Lower leg skin (tissue), 4 donors: ENCODE measurements at regions not wholly inside any gene's neighbourhood (a gene's known extent, or its start where the extent isn't known, plus 50 kb on each side); places are given as distances from the start of the nearest gene placed in this dataset.

Source experiments
- DNase-seq, 2 donors: peaks; one replicate each; pipeline ENCODE4 v3.0.0-alpha.2; 2019; ENCODE audit warnings: low spot score in 2 of 2
- H3K4me3 ChIP-seq: fragments of 200-600 bp; sonication (generic); 2 replicates; pipeline ENCODE4 v1.5.1; 2017; ENCODE audit warnings: mild to moderate bottlenecking, low read depth; ENCODE audit not compliant: poor library complexity, severe bottlenecking
- POLR2A ChIP-seq, 2 donors: fragments of 450-650 bp; IDR thresholded peaks; one replicate each; pipeline ENCODE4 v1.6.1; 2016 to 2017; ENCODE audit warnings: antibody characterized with exemption in 2 of 2, mild to moderate bottlenecking in 1 of 2, moderate library complexity in 1 of 2
- WGBS, 2 donors: methylation state at CpG; one replicate each; pipeline ENCODE4 v1.1.5; 2018; 5-methylcytosine and 5-hydroxymethylcytosine counted together
- intact Hi-C: fragments of 100-400 bp; cut with DNase I; formaldehyde crosslinking; loops from one replicate; pipeline ENCODE4 v1.15.0; 2023; ENCODE audit warnings: low total_unique reads
- TF ChIP-seq, protein P1 (sequence below), 3 donors: fragments of 450-650 bp; IDR thresholded peaks; one replicate each; pipeline ENCODE4 v1.5.1; 2016; ENCODE audit warnings: antibody characterized with exemption in 3 of 3, mild to moderate bottlenecking in 3 of 3, moderate library complexity in 2 of 3

- intact Hi-C loops, result no loop called here
- DNase-seq, result peak in 1 of 2 donors; percentile 83
- WGBS, 2 donors, result 71% methylated on average over 5 of the region's 5 CpGs
These were observed 229.2 kb upstream of the CHRNA7 start for GRCh38 chr15:31801152-31801551.

GRCh38 chr15:31802761-31803160 is 227.6 kb upstream of the CHRNA7 start:
- TF ChIP-seq, protein P1, sequence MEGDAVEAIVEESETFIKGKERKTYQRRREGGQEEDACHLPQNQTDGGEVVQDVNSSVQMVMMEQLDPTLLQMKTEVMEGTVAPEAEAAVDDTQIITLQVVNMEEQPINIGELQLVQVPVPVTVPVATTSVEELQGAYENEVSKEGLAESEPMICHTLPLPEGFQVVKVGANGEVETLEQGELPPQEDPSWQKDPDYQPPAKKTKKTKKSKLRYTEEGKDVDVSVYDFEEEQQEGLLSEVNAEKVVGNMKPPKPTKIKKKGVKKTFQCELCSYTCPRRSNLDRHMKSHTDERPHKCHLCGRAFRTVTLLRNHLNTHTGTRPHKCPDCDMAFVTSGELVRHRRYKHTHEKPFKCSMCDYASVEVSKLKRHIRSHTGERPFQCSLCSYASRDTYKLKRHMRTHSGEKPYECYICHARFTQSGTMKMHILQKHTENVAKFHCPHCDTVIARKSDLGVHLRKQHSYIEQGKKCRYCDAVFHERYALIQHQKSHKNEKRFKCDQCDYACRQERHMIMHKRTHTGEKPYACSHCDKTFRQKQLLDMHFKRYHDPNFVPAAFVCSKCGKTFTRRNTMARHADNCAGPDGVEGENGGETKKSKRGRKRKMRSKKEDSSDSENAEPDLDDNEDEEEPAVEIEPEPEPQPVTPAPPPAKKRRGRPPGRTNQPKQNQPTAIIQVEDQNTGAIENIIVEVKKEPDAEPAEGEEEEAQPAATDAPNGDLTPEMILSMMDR (IDR thresholded peaks at IDR 0.05), result no peak
- no peak for TF ChIP-seq POLR2A (IDR thresholded peaks at IDR 0.05)
- DNase-seq, result peak in 1 of 2 donors; percentile 25
- intact Hi-C loops, result no loop called here
- 83 to 89% methylated on average over 3 of the region's 3 CpGs for WGBS, 2 donors
- no peak overlapping the region for H3K4me3 ChIP-seq

More at GRCh38 chr15:31801152-31801551, 229.2 kb upstream of the CHRNA7 start:
- TF ChIP-seq, protein P1 (IDR thresholded peaks at IDR 0.05), result no peak
- no peak for TF ChIP-seq POLR2A (IDR thresholded peaks at IDR 0.05)
- no peak overlapping the region for H3K4me3 ChIP-seq

DNA sequence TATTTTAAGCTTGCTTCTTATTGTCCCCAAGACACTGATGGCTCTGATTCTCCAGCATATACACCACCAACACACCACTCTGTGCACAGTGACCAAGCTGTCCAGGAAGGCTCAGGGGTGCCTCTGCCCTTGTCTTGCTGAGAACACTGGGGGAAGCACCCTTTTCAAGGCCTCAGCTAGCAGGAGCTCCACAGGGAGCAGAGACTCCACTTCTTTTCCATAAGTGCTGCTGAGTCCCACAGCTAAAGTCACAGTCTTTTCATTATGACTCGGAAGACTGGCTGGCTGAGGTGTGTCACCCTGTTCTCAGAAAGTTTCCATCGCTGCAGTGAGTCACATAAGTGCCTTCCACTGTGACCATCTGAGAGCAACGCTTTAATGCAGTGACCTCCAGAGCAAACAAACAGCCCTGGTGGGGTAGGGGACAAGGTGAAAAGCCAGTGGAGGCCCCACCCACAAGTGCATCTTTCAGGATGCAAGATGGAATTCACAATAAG is 226.9 kb upstream of the CHRNA7 start:
- TF ChIP-seq, protein P1 (IDR thresholded peaks at IDR 0.05), result no peak
- TF ChIP-seq POLR2A (IDR thresholded peaks at IDR 0.05), result no peak
- H3K4me3 ChIP-seq, result no peak overlapping the region
- intact Hi-C loops, result no loop called here
- WGBS, 2 donors, result 89 to 90% methylated on average over 3 of the region's 3 CpGs
- DNase-seq, result peak in 1 of 2 donors; percentile 21

DNA sequence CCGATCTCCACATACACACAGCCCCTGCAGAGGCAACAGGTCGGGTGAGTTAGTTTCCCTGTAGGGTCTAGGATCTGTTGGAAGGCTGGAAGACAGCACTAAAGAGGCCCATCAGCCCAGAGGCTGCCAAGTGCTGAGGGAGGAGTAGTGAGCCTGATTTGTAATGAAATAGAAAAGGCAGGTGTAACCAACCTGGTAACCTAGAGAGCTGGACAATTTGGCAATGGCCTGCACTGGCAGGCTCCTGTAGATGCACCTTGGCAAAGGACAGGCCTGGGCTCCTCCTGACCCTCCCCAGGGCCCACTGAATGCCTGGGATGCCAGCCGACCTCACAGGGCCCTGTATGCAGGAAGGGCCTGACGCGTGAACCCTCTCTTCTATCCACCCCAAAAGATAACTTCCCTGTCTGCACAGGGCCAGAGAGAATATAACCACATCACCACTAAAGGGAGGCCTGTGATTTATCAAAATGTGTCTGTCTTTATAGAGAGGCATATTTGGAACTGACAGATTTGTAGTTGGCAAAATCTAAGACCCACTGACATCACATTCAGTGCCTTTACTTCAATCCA is 225.1 kb upstream of the CHRNA7 start:
- no peak overlapping the region for H3K4me3 ChIP-seq
- 81 to 87% methylated on average over 5 of the region's 5 CpGs for WGBS, 2 donors
- intact Hi-C loops, result no loop called here
- DNase-seq, result peak in 1 of 2 donors; percentile 50
- no peak for TF ChIP-seq POLR2A (IDR thresholded peaks at IDR 0.05)
- TF ChIP-seq, protein P1 (IDR thresholded peaks at IDR 0.05), result no peak

DNA sequence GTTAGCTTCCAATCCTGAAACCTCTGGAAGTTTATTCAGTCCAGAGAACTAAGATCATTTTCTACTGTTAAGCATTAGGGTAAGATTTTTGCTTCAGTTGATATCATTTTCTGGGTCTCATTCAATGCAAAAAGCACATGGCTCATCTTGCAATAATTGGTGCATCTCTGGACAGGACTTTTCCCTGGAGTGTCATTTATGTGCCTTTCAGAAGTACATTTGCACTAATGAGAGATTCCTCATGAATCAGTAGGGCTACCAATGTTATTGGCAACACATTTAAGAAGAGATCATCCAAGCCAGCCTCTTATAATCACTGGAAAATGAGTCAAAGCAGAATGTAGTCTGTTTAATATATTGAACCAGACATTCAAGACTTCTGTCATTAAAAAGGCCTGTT is 224.2 kb upstream of the CHRNA7 start:
- DNase-seq, result no peak
- intact Hi-C loops, result no loop called here
- H3K4me3 ChIP-seq, result no peak overlapping the region
- TF ChIP-seq POLR2A (IDR thresholded peaks at IDR 0.05), result no peak
- TF ChIP-seq, protein P1 (IDR thresholded peaks at IDR 0.05), result no peak

- intact Hi-C loops, result no loop called here
- peak in 1 of 2 donors; percentile 26 for DNase-seq
- TF ChIP-seq, protein P1 (IDR thresholded peaks at IDR 0.05), result no peak
- no peak for TF ChIP-seq POLR2A (IDR thresholded peaks at IDR 0.05)
- WGBS, 2 donors, result 95 to 98% methylated on average over 10 of the region's 10 CpGs
- no peak overlapping the region for H3K4me3 ChIP-seq
These were observed 218.7 kb upstream of the CHRNA7 start for GRCh38 chr15:31811641-31812040.
